GM19239 (cell line): ENCODE measurements at regions not wholly inside any gene's neighbourhood (a gene's known extent, or its start where the extent isn't known, plus 50 kb on each side); places are given as distances from the start of the nearest gene placed in this dataset.
"Not testable (repeated sequence)": the region's sequence is repeated elsewhere in the genome, so short reads cannot be mapped to it uniquely, and the experiment has no call there.

Source experiments
- DNase-seq: peaks from one replicate; pipeline ENCODE4 v3.0.0; 2011; ENCODE audit warnings: low spot score; ENCODE audit not compliant: insufficient read length
- FAIRE-seq: peaks from 2 replicates; lab custom pipeline; 2011; peaks lifted over from hg19 to GRCh38; lab: Jason Lieb, UNC

GRCh38 chr7:68222311-68222710, 1225.7 kb downstream of the TYW1 start:
- FAIRE-seq (no peak), DNase-seq (no peak)

GRCh38 chr7:68224041-68224741, 1227.6 kb downstream of the TYW1 start:
- no peak for FAIRE-seq

GRCh38 chr7:68231011-68231410, 1234.4 kb downstream of the TYW1 start:
- FAIRE-seq, DNase-seq: not testable (repeated sequence)

More at GRCh38 chr7:68224041-68224741, 1227.6 kb downstream of the TYW1 start:
- no peak for DNase-seq

- FAIRE-seq, result no peak
- no peak for DNase-seq
Measured at GRCh38 chr7:68235937-68236336, 1239.3 kb downstream of the TYW1 start.

- FAIRE-seq (no peak), DNase-seq (no peak)
Measured at GRCh38 chr7:68238204-68238805, 1241.7 kb downstream of the TYW1 start.

- FAIRE-seq (no peak), DNase-seq (no peak)
Measured at GRCh38 chr7:68243128-68243527, 1246.5 kb downstream of the TYW1 start.

- DNase-seq (no peak), FAIRE-seq (no peak)
Measured at GRCh38 chr7:68244389-68244788, 1247.8 kb downstream of the TYW1 start.

- DNase-seq (no peak), FAIRE-seq (no peak)
Measured at GRCh38 chr7:68245688-68246087, 1249.1 kb downstream of the TYW1 start.

- DNase-seq, result no peak
- no peak for FAIRE-seq
Measured at GRCh38 chr7:68246189-68246633, 1249.6 kb downstream of the TYW1 start.

- no peak for DNase-seq
- no peak for FAIRE-seq
Measured at GRCh38 chr7:68247126-68247525, 1250.5 kb downstream of the TYW1 start.

- no peak for DNase-seq
- FAIRE-seq, result no peak
Measured at GRCh38 chr7:68247571-68247970, 1250.9 kb downstream of the TYW1 start.

GRCh38 chr7:68248973-68249372, 1252.3 kb downstream of the TYW1 start:
- DNase-seq (no peak), FAIRE-seq (no peak)

GRCh38 chr7:68249611-68250010, 1253.0 kb downstream of the TYW1 start:
- no peak for FAIRE-seq
- no peak for DNase-seq

GRCh38 chr7:68250143-68250542, 1253.5 kb downstream of the TYW1 start:
- DNase-seq (no peak), FAIRE-seq (no peak)

- FAIRE-seq, DNase-seq: not testable (repeated sequence)
Measured at GRCh38 chr7:68254815-68255214, 1258.2 kb downstream of the TYW1 start.

- DNase-seq, result no peak
- FAIRE-seq, result no peak
Measured at GRCh38 chr7:68256295-68256694, 1259.7 kb downstream of the TYW1 start.

GRCh38 chr7:68258609-68259008, 1262.0 kb downstream of the TYW1 start:
- FAIRE-seq, result no peak

GRCh38 chr7:68265258-68265657, 1268.6 kb downstream of the TYW1 start:
- FAIRE-seq, result no peak
- DNase-seq, result no peak

More at GRCh38 chr7:68258609-68259008, 1262.0 kb downstream of the TYW1 start:
- no peak for DNase-seq

- DNase-seq (no peak), FAIRE-seq (no peak)
Measured at GRCh38 chr7:68266004-68266579, 1269.5 kb downstream of the TYW1 start.

- no peak for FAIRE-seq
Measured at GRCh38 chr7:68267486-68267885, 1270.9 kb downstream of the TYW1 start.

GRCh38 chr7:68269405-68269804, 1272.8 kb downstream of the TYW1 start:
- FAIRE-seq (no peak), DNase-seq (no peak)

More at GRCh38 chr7:68267486-68267885, 1270.9 kb downstream of the TYW1 start:
- no peak for DNase-seq
